ENCODE measurements at regions not wholly inside any gene's neighbourhood (a gene's known extent, or its start where the extent isn't known, plus 50 kb on each side); places are given as distances from the start of the nearest gene placed in this dataset.

- DNase-seq, result no peak
These were observed 78.4 kb upstream of the WNT4 start for GRCh38 chr1:22221233-22221780.

- no peak for DNase-seq
These were observed 79.8 kb upstream of the WNT4 start for GRCh38 chr1:22222723-22223122.

- DNase-seq, result no peak
These were observed 80.3 kb upstream of the WNT4 start for GRCh38 chr1:22223176-22223575.

GRCh38 chr1:22224091-22224490 is 81.2 kb upstream of the WNT4 start:
- no peak for DNase-seq

GRCh38 chr1:22224631-22225030 is 81.7 kb upstream of the WNT4 start:
- DNase-seq, result no peak

GRCh38 chr1:22225858-22226589 is 83.1 kb upstream of the WNT4 start:
- DNase-seq, result no peak

- no peak for DNase-seq
These were observed 85.2 kb upstream of the WNT4 start for GRCh38 chr1:22228074-22228473.

GRCh38 chr1:22228505-22228911 is 85.6 kb upstream of the WNT4 start:
- DNase-seq, result no peak

- DNase-seq, result no peak
These were observed 86.5 kb upstream of the WNT4 start for GRCh38 chr1:22229379-22229778.

- no peak for DNase-seq
These were observed 88.2 kb upstream of the WNT4 start for GRCh38 chr1:22231068-22231593.

- no peak for DNase-seq
These were observed 89.2 kb upstream of the WNT4 start for GRCh38 chr1:22231995-22232690.

GRCh38 chr1:22233222-22233621 is 90.3 kb upstream of the WNT4 start:
- no peak for DNase-seq

GRCh38 chr1:22234476-22235030 is 91.7 kb upstream of the WNT4 start:
- DNase-seq, result no peak

- no peak for DNase-seq
These were observed 93.3 kb upstream of the WNT4 start for GRCh38 chr1:22236166-22236565.

- DNase-seq, result no peak
These were observed 94.0 kb upstream of the WNT4 start for GRCh38 chr1:22236900-22237299.

- DNase-seq, result no peak
These were observed 94.7 kb upstream of the WNT4 start for GRCh38 chr1:22237433-22238093.

GRCh38 chr1:22238356-22239224 is 95.7 kb upstream of the WNT4 start:
- DNase-seq, result no peak

- no peak for DNase-seq
These were observed 96.5 kb upstream of the WNT4 start for GRCh38 chr1:22239378-22239777.

GRCh38 chr1:22241250-22241649 is 98.4 kb upstream of the WNT4 start:
- DNase-seq, result no peak

- DNase-seq, result no peak
These were observed 98.9 kb upstream of the WNT4 start for GRCh38 chr1:22241811-22242210.

- no peak for DNase-seq
These were observed 102.3 kb upstream of the WNT4 start for GRCh38 chr1:22245100-22245650.

- DNase-seq, result no peak
These were observed 102.8 kb upstream of the WNT4 start for GRCh38 chr1:22245726-22246125.
